Progenitor cell of endocrine pancreas (in vitro differentiated cells): ENCODE measurements at regions not wholly inside any gene's neighbourhood (a gene's known extent, or its start where the extent isn't known, plus 50 kb on each side); places are given as distances from the start of the nearest gene placed in this dataset.

ENCODE experiments used
- DNase-seq: peaks from one replicate; pipeline ENCODE4 v3.0.0; 2021; ENCODE audit warnings: low spot score; ENCODE audit not compliant: unreplicated experiment
- H3K27ac Mint-ChIP-seq: 2 replicates; pipeline ENCODE4 v1.8.0; 2021; ENCODE audit warnings: mild to moderate bottlenecking, moderate library complexity, mixed read lengths
- H3K27me3 Mint-ChIP-seq: 2 replicates; pipeline ENCODE4 v1.8.0; 2021; ENCODE audit warnings: mixed read lengths
- H3K36me3 Mint-ChIP-seq: 2 replicates; pipeline ENCODE4 v1.8.0; 2022; ENCODE audit warnings: mixed read lengths; ENCODE audit not compliant: insufficient read depth
- H3K4me1 Mint-ChIP-seq: 2 replicates; pipeline ENCODE4 v1.8.0; 2021; ENCODE audit warnings: low read depth, mixed read lengths
- H3K4me3 Mint-ChIP-seq: 2 replicates; pipeline ENCODE4 v1.8.0; 2021; ENCODE audit warnings: low read depth, mild to moderate bottlenecking, moderate library complexity, mixed read lengths
- H3K9me3 Mint-ChIP-seq: 2 replicates; pipeline ENCODE4 v1.8.0; 2021; ENCODE audit warnings: low read depth, mixed read lengths
- CTCF ChIP-seq: fragments of 200-600 bp; sonication (generic); IDR thresholded peaks from one replicate; pipeline ENCODE4 v1.5.0; 2021; ENCODE audit warnings: antibody characterized with exemption, mild to moderate bottlenecking; ENCODE audit not compliant: unreplicated experiment

- TF ChIP-seq CTCF = no peak
- H3K27me3 Mint-ChIP-seq = peaks cover 5% of the 10 kb centered on the region
Measured at GRCh38 chr4:26086621-26087441, 172.8 kb downstream of the SMIM20 start.

GRCh38 chr4:26088433-26088928 is 174.5 kb downstream of the SMIM20 start:
- Mint-ChIP-seq H3K36me3 (peaks cover 3% of the 10 kb centered on the region), H3K27me3 (peaks cover 8% of the 10 kb centered on the region), H3K9me3 (peaks cover 13% of the 10 kb centered on the region), H3K4me3 (no peak overlapping the region), H3K4me1 (peaks cover 5% of the 10 kb centered on the region), H3K27ac (no peak overlapping the region)
- TF ChIP-seq CTCF = no peak
- no peak for DNase-seq

More at GRCh38 chr4:26086621-26087441, 172.8 kb downstream of the SMIM20 start:
- no peak for DNase-seq
- peaks cover 6% of the 10 kb centered on the region for H3K4me1 Mint-ChIP-seq
- no peak overlapping the region for H3K27ac Mint-ChIP-seq
- H3K9me3 Mint-ChIP-seq = peaks cover 13% of the 10 kb centered on the region
- H3K4me3 Mint-ChIP-seq = no peak overlapping the region
- peaks cover 3% of the 10 kb centered on the region for H3K36me3 Mint-ChIP-seq

- no peak overlapping the region for H3K27ac Mint-ChIP-seq
- H3K4me1 Mint-ChIP-seq = no peaks in the 10 kb centered on the region
- H3K4me3 Mint-ChIP-seq = no peak overlapping the region
Measured at GRCh38 chr4:26093551-26093950, 179.5 kb downstream of the SMIM20 start.

GRCh38 chr4:26094076-26094475 is 180.1 kb downstream of the SMIM20 start:
- Mint-ChIP-seq H3K9me3 (peaks cover 25% of the 10 kb centered on the region), H3K27ac (no peak overlapping the region), H3K27me3 (peaks cover 3% of the 10 kb centered on the region), H3K4me3 (no peak overlapping the region), H3K4me1 (no peaks in the 10 kb centered on the region), H3K36me3 (peaks cover 3% of the 10 kb centered on the region)
- TF ChIP-seq CTCF = no peak
- DNase-seq = no peak

More at GRCh38 chr4:26093551-26093950, 179.5 kb downstream of the SMIM20 start:
- H3K36me3 Mint-ChIP-seq = peaks cover 3% of the 10 kb centered on the region
- no peak for DNase-seq
- peaks cover 3% of the 10 kb centered on the region for H3K27me3 Mint-ChIP-seq
- no peak for TF ChIP-seq CTCF
- H3K9me3 Mint-ChIP-seq = peaks cover 24% of the 10 kb centered on the region

- peaks cover 3% of the 10 kb centered on the region for H3K27me3 Mint-ChIP-seq
- no peak overlapping the region for H3K4me3 Mint-ChIP-seq
- no peak for TF ChIP-seq CTCF
- DNase-seq = no peak
- H3K36me3 Mint-ChIP-seq = peaks cover 3% of the 10 kb centered on the region
- no peaks in the 10 kb centered on the region for H3K4me1 Mint-ChIP-seq
- no peak overlapping the region for H3K27ac Mint-ChIP-seq
- peaks cover 23% of the 10 kb centered on the region for H3K9me3 Mint-ChIP-seq
Measured at GRCh38 chr4:26094911-26095310, 180.9 kb downstream of the SMIM20 start.
